PC-9 (cell line): ENCODE measurements at regions not wholly inside any gene's neighbourhood (a gene's known extent, or its start where the extent isn't known, plus 50 kb on each side); places are given as distances from the start of the nearest gene placed in this dataset.

Experiments used
- CTCF ChIP-seq: fragments of 200-600 bp; sonication (generic); conservative IDR thresholded peaks from 2 replicates; pipeline ENCODE4 v1.6.1; 2017; ENCODE audit warnings: mixed run types, antibody characterized with exemption, mild to moderate bottlenecking, moderate library complexity
- EZH2 ChIP-seq: fragments of 200-600 bp; sonication (generic); IDR thresholded peaks from 2 replicates; pipeline ENCODE4 v1.8.0; 2017; ENCODE audit warnings: antibody characterized with exemption, low read depth

GRCh38 chr2:144026753-144027152, 493.2 kb downstream of the ZEB2 start:
- no peak for TF ChIP-seq CTCF
- TF ChIP-seq EZH2 = no peak
